Sciatic nerve (tissue), 2 donors: ENCODE measurements at regions not wholly inside any gene's neighbourhood (a gene's known extent, or its start where the extent isn't known, plus 50 kb on each side); places are given as distances from the start of the nearest gene placed in this dataset.

Source experiments
- ATAC-seq: fragments of 200-7000 bp; cut with Tn5 transposase; one replicate; pipeline ENCODE4 v1.9.1; 2020; ENCODE audit warnings: mild to moderate bottlenecking, moderate library complexity
- DNase-seq: peaks from one replicate; pipeline ENCODE4 v3.0.0-alpha.2; 2020; ENCODE audit warnings: low spot score
- intact Hi-C: fragments of 100-400 bp; cut with DNase I; formaldehyde crosslinking; loops from one replicate; pipeline ENCODE4 v1.14.2; 2022
- donor health status: DM: no; HTN: no; CAD: no.
- donor health status: DM: no; HTN: no; CAD: no.

- no peak for ATAC-seq
- intact Hi-C loops = no loop called here
These were observed 348.6 kb downstream of the PTEN start for GRCh38 chr10:88212069-88212468.

GRCh38 chr10:88213065-88213605 lies 349.7 kb downstream of the PTEN start:
- DNase-seq (no peak), ATAC-seq (no peak)
- intact Hi-C loops = no loop called here

More at GRCh38 chr10:88212069-88212468, 348.6 kb downstream of the PTEN start:
- DNase-seq = no peak

GRCh38 chr10:88216976-88217375 lies 353.6 kb downstream of the PTEN start:
- intact Hi-C loops = no loop called here
- DNase-seq (no peak), ATAC-seq (no peak)

GRCh38 chr10:88218362-88218761 lies 354.9 kb downstream of the PTEN start:
- DNase-seq (no peak), ATAC-seq (no peak)
- intact Hi-C loops = no loop called here

- intact Hi-C loops = no loop called here
- no peak for ATAC-seq
- no peak for DNase-seq
These were observed 356.3 kb downstream of the PTEN start for GRCh38 chr10:88219753-88220152.

- no peak for DNase-seq
- intact Hi-C loops = no loop called here
- no peak for ATAC-seq
These were observed 357.9 kb downstream of the PTEN start for GRCh38 chr10:88221010-88221973.

GRCh38 chr10:88222881-88223280 lies 359.5 kb downstream of the PTEN start:
- no peak for DNase-seq
- no peak for ATAC-seq
- intact Hi-C loops = no loop called here
